ENCODE measurements at regions not wholly inside any gene's neighbourhood (a gene's known extent, or its start where the extent isn't known, plus 50 kb on each side); places are given as distances from the start of the nearest gene placed in this dataset.

DNA sequence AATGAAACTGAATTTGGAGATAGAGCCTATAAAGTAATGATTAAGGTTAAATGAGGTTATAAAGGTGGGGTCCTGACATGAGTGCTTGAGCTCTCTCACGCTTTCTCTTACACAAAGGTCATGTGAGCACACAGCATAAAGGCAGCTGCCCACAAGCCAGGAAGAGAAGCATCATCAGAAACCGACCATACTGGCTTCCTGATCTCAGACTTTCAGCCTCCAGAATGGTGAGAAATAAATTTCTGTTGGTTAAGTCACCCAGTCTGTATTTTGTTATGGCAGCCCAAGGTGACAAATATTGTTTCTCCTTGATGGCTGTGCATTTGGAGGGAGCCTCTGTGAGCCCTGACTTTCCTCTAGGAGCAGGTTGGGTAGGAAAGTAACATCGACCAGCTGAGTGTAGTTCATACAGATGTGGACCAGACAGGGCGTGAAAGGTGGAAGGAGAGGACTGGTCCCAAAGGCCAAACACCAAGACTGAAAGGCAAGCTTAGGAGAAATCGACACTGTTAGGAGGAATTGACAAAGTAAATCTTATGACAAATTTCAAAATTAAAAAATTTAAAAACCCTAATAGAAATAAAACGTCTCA is 97.6 kb upstream of the SLC38A2 start:
- DNase-seq (ENCODE audit: low read depth in 2 of 2), result no peak

DNA sequence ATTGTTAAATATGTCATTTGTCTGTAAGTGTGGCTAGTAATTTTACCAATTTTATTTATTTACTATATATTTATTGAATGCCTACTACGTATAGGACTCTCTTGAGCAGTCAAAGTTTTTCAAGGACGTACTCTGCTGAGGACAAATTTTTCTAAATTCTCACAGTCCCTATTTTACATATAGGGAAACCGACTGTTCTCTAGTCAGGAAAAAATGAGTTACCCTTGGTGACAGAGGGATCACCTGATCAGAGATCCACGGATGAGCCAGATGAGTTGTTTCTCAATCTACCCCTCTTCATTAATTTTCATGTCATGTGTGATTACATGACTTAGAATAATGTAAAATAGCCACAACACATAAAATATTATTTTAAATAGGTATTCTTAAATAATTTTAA is 96.2 kb upstream of the SLC38A2 start:
- DNase-seq (ENCODE audit: low read depth in 2 of 2), result no peak

DNA sequence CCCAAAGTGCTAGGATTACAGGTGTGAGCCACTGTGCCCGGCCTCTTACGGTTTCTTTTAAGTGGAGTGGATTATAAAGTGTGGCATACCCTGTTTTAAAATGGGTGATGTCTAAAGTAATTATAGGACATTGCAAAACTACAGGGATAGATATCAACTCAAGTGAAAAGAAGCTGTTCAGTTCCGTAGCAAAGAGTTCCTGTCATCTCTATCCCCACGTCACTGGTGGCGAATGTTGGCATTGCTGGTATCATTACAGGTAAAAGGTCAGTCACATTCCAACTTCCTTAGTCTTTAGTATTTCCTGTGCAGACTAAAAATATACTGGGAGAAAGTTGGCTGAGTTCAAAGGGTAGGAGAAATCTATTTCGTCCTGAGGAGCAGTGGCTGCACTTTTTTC is 95.6 kb upstream of the SLC38A2 start:
- no peak for DNase-seq (ENCODE audit: low read depth in 2 of 2)

DNA sequence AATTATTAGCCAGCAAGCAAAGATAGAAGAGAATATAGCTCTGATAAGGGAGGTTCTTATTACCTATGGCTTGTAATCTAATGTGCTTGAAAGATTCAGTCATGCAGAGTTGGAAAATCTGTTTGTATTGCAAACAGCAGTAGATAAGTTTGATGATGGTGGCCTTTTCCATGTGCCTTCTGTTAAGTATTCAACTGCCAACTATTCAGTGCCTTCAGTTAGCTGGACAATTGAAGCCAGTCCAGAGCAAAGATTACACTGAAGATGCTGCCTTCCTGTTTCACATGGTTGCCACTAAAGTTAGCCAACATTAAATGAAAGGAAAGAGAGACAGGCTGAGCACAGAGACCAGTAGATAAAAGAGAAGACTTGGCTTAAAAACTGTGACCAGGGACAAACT is 92.7 kb upstream of the SLC38A2 start:
- no peak for DNase-seq (ENCODE audit: low read depth in 2 of 2)

DNA sequence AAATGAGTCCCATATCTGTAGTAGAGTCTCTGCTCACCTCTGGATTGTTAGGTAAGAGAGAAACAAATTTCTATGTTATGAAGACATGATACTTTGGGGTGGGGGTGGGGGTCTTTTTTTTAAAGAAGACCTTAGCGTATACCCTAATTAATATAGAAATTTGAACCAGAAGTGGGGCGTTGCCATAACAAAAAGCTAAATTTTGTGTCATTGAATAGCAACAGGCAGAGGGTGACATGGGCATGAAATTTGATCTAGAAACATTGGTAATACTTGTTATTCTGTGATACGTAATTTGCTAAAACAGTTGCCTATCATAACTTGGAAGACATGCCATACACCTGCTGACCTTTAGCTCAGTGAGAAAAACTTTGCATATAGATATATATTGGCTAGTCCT is 92.3 kb upstream of the SLC38A2 start:
- DNase-seq (ENCODE audit: low read depth in 2 of 2), result no peak

DNA sequence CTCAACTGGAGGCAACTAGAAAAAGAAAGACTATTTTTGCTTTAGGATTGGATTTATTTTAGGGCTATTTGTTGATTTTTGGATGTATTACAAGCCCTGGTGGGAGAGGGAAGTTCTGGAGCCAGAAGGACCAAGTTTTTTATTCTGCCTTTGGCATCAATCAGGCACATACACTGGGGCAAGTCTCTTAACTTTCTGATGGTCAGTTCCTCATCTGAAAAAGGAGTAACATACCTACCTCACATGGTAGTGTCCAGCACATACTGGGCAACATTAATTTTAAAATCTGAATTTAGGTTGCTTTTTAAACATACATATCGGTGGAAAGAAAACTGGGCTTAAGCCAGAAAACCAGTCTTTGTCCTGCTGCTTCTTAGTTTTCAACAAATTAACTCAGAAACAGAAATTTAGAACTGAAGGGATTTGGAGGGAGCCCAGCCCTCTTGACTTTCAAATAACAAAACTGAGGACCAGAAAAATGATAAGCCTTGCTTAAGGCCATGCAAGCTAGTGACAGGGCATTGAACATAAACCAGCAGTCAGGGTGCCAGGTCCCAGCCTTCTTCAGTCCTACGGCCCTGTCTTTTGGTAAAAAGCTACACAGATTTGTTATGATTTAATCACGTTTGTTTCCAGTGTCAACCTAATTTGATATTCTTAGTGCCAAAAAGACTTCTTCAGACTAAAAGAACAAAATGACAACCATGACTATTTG is 90.2 kb upstream of the SLC38A2 start:
- no peak for DNase-seq (ENCODE audit: low read depth in 2 of 2)

DNA sequence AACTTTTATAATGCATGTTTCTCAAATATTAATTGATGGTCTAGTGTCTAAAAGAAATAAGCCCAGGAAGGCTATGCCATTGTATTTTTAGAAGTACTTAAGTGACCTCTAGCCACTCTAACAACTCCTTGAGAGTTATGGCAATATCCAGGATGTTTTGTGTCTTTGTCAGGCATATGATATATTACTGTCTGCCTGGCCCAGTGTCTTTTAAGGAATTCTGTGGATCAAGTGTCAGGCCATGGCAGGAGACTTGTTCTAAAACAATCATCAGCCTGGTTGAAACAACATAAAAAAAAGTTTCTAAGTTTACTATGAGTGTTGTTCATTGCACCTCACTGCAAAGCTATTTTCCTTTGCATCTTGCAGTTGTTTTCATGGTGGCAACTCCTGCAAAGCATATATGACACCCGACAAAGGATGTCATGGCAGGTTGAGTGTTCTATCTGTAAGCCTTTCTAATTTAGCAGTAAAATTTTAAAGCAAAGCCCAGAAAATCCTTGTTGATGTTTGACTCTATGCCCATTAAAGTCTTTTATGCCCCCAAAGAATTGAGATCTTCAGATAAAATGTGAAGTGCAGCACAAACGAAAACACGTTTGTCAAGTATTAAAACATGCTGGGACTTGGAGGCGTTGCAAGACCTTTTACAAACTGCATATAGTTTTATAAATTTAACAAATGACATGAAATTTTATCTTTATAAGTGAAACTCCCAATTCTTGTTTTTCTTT is 89.5 kb upstream of the SLC38A2 start:
- DNase-seq (ENCODE audit: low read depth in 2 of 2), result no peak

DNA sequence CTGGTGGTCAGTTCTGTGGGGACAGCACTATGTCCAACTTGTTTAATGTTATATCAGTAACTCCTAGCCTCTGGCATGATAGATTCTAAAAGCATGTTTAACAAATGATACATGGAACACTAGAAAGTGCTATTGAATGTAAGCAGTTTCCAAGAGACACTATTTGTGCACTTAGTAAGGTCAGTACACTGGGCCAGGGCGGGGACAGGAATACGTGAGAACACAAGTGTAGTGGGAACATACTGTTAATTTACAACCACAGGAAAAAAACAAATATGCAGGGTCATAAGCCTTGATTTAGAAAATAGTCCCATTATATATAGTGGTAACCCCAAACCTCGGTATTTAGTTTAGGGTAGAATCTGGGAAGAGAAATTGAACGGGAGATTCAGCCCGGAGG is 88.9 kb upstream of the SLC38A2 start:
- no peak for DNase-seq (ENCODE audit: low read depth in 2 of 2)

DNA sequence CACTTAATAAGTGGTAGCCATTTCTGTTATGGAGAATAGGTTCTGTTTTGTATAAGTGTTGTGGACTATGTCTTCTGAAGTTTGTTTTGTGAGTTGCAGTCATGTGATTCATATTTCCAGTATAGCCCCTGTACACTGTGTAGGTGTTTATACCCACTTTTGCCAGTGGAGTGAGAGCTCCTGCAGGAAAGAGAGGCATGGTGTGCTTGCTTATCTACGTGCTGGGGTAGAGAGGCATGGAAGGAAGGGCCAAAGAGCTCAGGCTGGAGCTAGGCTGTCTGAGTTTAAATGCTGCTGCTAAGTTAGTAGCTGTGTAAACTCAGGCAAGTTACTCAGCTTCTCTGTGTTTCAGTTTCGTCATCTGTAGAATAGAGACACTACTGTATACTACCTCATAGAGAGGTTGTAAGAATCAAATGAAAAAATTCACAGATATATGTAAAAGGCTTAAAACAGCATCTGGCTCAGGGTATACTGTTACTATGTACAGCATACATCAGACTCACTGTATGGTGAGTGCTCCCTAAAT is 88.2 kb upstream of the SLC38A2 start:
- no peak for DNase-seq (ENCODE audit: low read depth in 2 of 2)

DNA sequence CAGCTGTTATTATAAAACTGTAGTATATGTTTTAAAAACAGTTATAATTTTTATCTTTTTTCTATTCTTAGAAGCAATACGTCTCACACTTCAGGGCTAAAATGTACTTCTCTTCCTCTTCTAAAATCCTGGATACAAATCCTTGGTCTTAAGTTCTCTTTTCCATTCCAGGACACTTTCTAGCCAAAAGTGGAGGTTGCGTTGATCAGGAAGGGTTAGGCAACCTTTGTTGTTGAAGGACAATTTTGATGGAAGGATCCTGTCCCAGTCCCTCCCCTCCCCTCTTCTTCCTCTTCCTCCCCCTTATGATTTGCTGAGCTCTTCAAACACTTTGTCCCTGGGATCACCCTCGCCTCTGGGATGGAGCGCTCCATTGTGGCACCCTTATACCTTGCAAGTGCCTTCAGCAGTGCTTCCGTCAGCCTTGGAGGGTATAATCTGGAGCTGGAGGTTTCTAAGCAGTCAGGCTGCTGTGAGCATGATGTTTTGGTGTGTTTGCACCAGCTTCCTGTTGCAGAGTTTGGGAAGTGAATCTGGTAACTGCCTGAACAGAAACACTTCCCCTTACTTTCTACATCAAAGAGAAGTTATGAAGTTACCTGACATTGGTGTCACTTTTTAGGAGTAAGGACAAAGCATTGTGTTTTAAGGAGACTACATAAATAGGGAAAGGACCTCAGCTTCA is 87.4 kb upstream of the SLC38A2 start:
- no peak for DNase-seq (ENCODE audit: low read depth in 2 of 2)

DNA sequence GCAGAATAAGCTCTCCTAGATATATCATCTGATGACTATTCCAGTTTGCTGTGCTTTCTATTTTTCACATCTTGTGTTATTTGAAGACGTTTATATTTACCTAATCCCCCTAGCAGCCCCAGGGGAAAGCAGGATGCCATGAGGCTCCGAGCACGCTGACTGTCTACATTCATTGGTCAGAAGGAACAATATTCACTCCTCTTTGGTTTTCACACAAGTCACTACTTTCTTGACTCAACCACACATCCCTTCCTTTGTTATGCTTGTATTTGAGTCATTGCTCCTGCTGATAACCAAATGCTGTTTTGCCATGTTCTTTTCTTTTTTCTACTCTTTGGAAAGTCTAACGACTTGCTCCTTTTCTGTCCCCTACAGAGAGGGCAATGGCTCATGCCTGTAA is 86.5 kb upstream of the SLC38A2 start:
- peak in 1 of 2 donors; percentile 4 for DNase-seq (ENCODE audit: low read depth in 2 of 2)

DNA sequence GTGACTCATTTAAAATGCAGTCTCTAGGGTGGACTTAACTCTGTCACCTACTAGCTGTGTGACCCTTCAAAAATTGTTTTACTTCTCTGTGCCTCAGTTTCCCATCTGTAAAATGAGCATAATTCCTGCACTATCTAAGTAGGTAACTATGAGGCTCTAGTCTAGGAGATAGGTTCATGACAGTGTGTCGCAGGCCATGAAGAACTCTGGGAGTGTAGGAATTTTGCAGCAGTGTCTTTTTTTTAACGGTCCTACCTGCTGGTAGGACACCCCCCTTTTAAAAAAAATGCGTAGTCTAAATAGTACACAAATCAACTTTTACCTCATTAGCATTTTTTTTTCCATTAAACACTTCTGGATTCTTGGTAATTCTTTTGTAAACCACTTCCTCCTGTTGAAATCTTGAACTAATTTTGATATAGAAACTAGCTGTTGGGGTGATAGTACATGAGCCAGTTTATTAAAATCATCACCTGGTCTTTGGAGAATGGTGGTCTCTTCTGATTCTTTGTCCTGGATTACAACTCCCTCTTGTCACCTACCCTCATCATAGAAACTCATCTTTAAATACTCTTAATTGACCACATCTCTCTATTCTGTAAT is 86.0 kb upstream of the SLC38A2 start:
- DNase-seq (ENCODE audit: low read depth in 2 of 2), result no peak

DNA sequence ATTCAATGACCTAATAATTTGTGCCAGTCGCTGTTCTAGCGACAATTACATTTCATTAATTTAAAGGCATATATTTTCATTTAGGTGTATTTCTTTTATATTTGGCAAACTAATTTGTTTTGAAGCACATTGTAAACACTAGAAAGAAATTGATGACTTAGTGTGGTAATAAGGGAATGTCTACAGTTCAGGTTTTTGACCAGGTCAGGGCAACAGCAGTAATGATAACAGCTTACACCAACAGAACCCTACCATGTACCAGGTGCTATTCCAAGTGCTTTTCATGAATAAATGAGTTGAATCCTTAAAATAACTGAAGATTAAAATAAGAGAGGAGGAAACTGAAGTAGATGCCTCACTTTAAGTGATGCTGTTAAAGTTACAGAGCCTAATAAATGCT is 85.4 kb upstream of the SLC38A2 start:
- DNase-seq (ENCODE audit: low read depth in 2 of 2), result no peak

DNA sequence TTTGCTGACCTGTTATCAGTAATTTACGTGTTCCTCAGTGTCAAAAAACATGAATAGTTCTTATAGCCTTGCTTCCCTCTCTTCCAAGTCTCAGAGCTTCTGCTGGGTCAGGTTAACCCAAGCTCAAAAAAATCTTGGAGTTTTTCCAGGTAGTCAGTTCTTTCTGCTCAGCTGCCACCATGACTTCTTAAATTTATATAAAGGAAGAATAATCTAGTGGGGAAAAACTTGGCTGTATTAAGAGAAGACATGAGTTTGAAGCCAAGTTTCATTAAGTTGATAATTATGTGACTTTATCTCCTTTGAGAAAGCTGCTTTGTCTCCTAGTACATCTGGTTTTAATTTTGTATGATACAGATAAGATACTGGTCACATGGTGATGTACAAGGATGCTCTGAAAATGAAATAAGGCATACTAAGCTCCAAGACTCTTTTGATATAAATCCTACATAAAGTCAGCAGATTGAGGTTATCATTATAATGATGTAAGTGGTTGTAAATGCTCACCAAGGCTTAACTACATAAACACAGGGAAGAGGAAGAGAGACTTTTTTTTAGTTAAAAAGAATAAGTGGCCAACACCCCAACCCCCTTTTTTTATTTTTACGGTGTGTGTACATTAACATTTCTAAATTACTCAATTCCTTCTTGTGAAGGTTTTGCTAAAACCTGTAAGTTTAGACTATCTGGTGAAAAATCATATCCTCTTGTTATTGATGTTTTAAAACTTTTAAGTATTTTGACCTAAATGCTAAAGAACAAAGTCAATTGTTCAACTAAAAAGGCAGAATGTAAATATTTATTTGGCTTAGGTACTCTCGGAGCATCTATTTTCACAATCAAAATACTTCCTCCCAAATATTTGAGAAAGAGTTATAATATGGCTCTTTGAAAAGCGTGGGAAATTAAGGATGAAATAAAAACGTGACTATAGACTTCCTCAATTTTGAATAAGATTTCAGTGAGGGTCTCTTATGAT is 84.1 kb upstream of the SLC38A2 start:
- no peak for DNase-seq (ENCODE audit: low read depth in 2 of 2)

DNA sequence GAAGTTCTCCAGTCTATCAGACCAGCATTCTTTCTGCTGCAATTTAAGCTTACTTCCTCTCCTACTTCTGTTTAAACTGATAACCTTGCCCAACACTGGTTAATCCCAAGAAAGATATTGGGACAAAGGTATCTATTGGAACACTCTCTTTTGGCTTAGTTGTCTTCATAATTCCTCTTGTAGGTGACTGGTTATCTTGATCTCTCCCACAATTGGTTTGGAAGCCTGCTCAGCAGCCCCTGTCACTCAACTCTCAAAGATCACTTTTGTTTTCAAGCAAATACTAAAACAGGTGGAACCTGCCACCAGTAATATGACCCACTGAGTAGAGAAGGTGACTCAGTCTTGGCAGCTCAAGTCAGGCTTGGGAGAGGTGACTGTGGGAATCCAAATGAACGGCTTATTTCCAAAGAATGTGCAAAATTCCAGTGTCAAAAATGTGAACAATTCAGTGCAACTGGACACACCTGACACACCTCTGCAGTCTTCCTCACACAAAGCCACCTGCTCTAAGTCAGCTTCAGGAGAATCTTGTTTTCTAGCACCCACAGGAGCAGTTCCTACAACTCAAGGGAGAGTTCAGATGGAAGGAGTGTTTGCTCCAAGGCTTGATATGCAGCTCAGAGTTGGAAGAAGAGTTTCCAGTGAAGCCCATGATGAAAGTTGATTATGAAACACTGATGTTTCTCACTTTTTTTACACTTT is 83.2 kb upstream of the SLC38A2 start:
- no peak for DNase-seq (ENCODE audit: low read depth in 2 of 2)

DNA sequence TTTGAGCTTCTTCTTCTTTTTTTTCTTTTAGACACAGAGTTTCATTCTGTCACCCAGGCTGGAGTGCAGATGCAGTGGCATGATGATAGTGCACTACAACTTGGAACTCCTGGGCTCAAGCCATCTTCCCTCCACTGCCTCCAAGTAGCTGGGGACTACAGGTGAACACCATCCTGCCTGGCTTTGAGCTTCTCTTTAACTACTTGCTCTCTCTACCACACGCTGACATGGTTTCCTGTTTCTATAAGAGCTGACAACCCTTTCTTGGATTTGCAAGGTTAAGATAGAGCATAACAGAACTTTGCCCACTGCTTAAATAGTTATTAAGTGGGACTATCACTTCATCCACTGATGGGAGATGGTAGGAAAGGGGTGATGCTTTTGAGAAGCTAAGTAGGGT is 82.4 kb upstream of the SLC38A2 start:
- DNase-seq (ENCODE audit: low read depth in 2 of 2), result no peak

DNA sequence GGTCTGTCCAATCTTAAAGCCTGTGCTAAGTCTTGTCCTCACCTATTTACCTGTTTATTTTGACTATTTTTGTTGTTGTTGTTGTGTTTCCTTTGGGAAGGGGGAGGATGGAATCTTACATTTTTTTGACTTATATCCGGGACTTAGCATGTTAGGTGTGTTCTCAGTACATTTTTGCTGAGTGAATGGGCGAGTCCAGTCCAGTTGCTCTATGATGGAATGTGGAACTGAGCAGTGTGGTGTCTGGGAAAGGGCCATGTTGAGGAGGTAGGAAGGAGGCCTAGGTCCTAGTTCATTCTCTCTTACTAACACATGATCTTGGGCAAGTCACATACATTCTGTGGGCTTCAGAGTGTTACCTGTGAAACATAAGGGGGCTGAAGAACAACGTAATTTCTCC is 80.9 kb upstream of the SLC38A2 start:
- DNase-seq (ENCODE audit: low read depth in 2 of 2), result no peak

DNA sequence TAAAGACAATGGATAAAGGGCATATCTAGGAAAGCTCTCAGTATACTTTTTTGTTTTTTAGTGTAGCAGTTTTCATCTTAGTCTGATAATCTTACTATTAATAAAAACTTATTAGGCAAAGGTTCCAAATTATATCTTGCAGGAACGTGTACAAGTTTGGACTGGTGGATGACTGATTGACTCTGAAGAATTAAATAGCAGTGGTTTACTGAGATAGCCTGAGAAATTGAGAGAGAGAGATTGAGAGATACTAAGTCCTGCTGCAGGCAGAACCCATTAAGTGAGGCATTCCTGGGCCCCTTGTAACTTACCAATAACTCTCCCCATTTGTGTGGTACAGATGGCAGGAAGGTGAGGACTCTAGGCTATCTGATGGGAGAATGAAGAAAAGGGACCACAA is 80.2 kb upstream of the SLC38A2 start:
- DNase-seq (ENCODE audit: low read depth in 2 of 2), result no peak

DNA sequence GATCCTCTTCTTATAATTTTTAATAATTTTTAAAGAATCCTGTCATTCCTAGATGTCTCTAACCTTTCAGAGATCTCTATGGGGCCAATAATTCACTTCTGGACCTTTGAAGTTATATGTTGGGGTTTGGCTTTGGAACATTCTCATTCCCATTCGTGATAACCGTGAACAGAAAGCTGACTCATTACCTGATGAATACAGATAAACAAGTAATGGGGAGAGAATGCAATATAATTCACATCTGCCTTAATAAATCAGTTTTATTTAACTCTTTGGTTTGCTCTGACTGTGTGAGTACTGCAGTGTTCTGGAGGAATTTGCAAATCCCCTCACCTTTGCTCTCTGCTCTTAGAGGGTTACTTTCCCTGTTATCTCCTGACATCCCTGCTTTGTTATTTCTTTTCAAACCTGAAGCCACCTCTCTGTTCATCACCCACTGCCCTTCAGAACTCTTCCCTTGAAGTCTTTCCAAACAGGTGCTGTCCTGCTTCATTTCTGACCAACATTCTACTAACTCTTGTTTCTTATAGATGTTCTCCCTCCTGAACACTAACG is 79.6 kb upstream of the SLC38A2 start:
- no peak for DNase-seq (ENCODE audit: low read depth in 2 of 2)
